ENCODE measurements at regions not wholly inside any gene's neighbourhood (a gene's known extent, or its start where the extent isn't known, plus 50 kb on each side); places are given as distances from the start of the nearest gene placed in this dataset.

GRCh38 chr6:85195243-85195642, 254.6 kb upstream of the NT5E start:
- Histone ChIP-seq H3K27me3 (ENCODE audit: control insufficient read depth, insufficient read depth, low read length) (no peaks in the 10 kb centered on the region), H3K4me1 (ENCODE audit: control insufficient read depth in 2 of 3, insufficient read depth in 2 of 3, low read depth in 1 of 3, low read length in 3 of 3) (no peaks in the 10 kb centered on the region), H3K4me3 (ENCODE audit: low read length in 3 of 3) (no peak overlapping the region), H3K9ac (ENCODE audit: low read length in 3 of 3) (no peak overlapping the region), H3K36me3 (ENCODE audit: control insufficient read depth in 2 of 3, insufficient read depth in 3 of 3, low read length in 3 of 3) (no peaks in the 10 kb centered on the region), H3K9me3 (ENCODE audit: control insufficient read depth in 2 of 3, insufficient read depth in 1 of 3, low read length in 3 of 3) (peaks cover 0 to 9% (median 0%) of the 10 kb centered on the region in 3 donors), H3K27ac (ENCODE audit: low read depth in 2 of 2, low read length in 2 of 2) (no peak overlapping the region)
- intact Hi-C loops (cut with DNase I): no loop called here
- FAIRE-seq: no peak
- no peak for DNase-seq
- TF ChIP-seq CTCF (IDR thresholded peaks at IDR 0.05; ENCODE audit: borderline replicate concordance, extremely low read depth, insufficient read depth): no peak

- peaks cover 0 to 9% (median 0%) of the 10 kb centered on the region in 3 donors for H3K9me3 ChIP-seq (ENCODE audit: control insufficient read depth in 2 of 3, insufficient read depth in 1 of 3, low read length in 3 of 3)
- H3K36me3 ChIP-seq (ENCODE audit: control insufficient read depth in 2 of 3, insufficient read depth in 3 of 3, low read length in 3 of 3): no peaks in the 10 kb centered on the region
- DNase-seq: no peak
- H3K4me1 ChIP-seq (ENCODE audit: control insufficient read depth in 2 of 3, insufficient read depth in 2 of 3, low read depth in 1 of 3, low read length in 3 of 3): no peaks in the 10 kb centered on the region
- no peak overlapping the region for H3K4me3 ChIP-seq (ENCODE audit: low read length in 3 of 3)
- no peak overlapping the region for H3K9ac ChIP-seq (ENCODE audit: low read length in 3 of 3)
- intact Hi-C loops (cut with DNase I): no loop called here
- no peak overlapping the region for H3K27ac ChIP-seq (ENCODE audit: low read depth in 2 of 2, low read length in 2 of 2)
- H3K27me3 ChIP-seq (ENCODE audit: control insufficient read depth, insufficient read depth, low read length): no peaks in the 10 kb centered on the region
- FAIRE-seq: no peak
- no peak for TF ChIP-seq CTCF (IDR thresholded peaks at IDR 0.05; ENCODE audit: borderline replicate concordance, extremely low read depth, insufficient read depth)
Measured at GRCh38 chr6:85193339-85193738, 256.5 kb upstream of the NT5E start.

- FAIRE-seq (no peak), DNase-seq (no peak)
- H3K27ac ChIP-seq (ENCODE audit: low read depth in 2 of 2, low read length in 2 of 2): no peak overlapping the region
- no peaks in the 10 kb centered on the region for H3K4me1 ChIP-seq (ENCODE audit: control insufficient read depth in 2 of 3, insufficient read depth in 2 of 3, low read depth in 1 of 3, low read length in 3 of 3)
- H3K9me3 ChIP-seq (ENCODE audit: control insufficient read depth in 2 of 3, insufficient read depth in 1 of 3, low read length in 3 of 3): peaks cover 0 to 9% (median 0%) of the 10 kb centered on the region in 3 donors
- H3K36me3 ChIP-seq (ENCODE audit: control insufficient read depth in 2 of 3, insufficient read depth in 3 of 3, low read length in 3 of 3): no peaks in the 10 kb centered on the region
- no peak overlapping the region for H3K9ac ChIP-seq (ENCODE audit: low read length in 3 of 3)
- intact Hi-C loops (cut with DNase I): no loop called here
- H3K4me3 ChIP-seq (ENCODE audit: low read length in 3 of 3): no peak overlapping the region
- TF ChIP-seq CTCF (IDR thresholded peaks at IDR 0.05; ENCODE audit: borderline replicate concordance, extremely low read depth, insufficient read depth): no peak
- no peaks in the 10 kb centered on the region for H3K27me3 ChIP-seq (ENCODE audit: control insufficient read depth, insufficient read depth, low read length)
Measured at GRCh38 chr6:85192596-85192995, 257.3 kb upstream of the NT5E start.

GRCh38 chr6:85192186-85192585, 257.7 kb upstream of the NT5E start:
- no peaks in the 10 kb centered on the region for H3K36me3 ChIP-seq (ENCODE audit: control insufficient read depth in 2 of 3, insufficient read depth in 3 of 3, low read length in 3 of 3)
- peaks cover 0 to 9% (median 0%) of the 10 kb centered on the region in 3 donors for H3K9me3 ChIP-seq (ENCODE audit: control insufficient read depth in 2 of 3, insufficient read depth in 1 of 3, low read length in 3 of 3)
- H3K4me1 ChIP-seq (ENCODE audit: control insufficient read depth in 2 of 3, insufficient read depth in 2 of 3, low read depth in 1 of 3, low read length in 3 of 3): no peaks in the 10 kb centered on the region
- DNase-seq (no peak), FAIRE-seq (no peak)
- no peak overlapping the region for H3K4me3 ChIP-seq (ENCODE audit: low read length in 3 of 3)
- H3K27ac ChIP-seq (ENCODE audit: low read depth in 2 of 2, low read length in 2 of 2): no peak overlapping the region
- H3K27me3 ChIP-seq (ENCODE audit: control insufficient read depth, insufficient read depth, low read length): no peaks in the 10 kb centered on the region
- no peak overlapping the region for H3K9ac ChIP-seq (ENCODE audit: low read length in 3 of 3)
- no peak for TF ChIP-seq CTCF (IDR thresholded peaks at IDR 0.05; ENCODE audit: borderline replicate concordance, extremely low read depth, insufficient read depth)
- intact Hi-C loops (cut with DNase I): no loop called here

Data from kidney (tissue), 13 donors.